ENCODE measurements at regions not wholly inside any gene's neighbourhood (a gene's known extent, or its start where the extent isn't known, plus 50 kb on each side); places are given as distances from the start of the nearest gene placed in this dataset.

DNA sequence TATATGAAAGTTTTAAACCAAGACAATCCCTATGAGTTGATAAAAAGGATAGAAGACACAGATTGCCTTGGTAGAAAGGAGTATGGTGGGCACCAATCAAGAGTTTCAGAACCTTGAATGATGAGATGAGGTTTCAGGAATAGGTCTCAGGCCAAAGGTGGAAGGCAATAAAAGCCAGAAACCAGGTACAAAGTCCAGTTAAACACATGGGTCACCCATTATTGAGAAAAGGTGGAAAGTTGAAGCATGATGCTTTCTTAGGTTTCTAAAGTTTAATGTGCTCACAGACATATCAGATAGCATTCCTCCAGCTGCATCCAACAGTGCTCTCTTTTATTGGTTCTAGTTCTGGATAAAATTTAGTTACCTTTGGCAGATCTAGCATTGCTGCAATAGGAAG, 950.8 kb upstream of the SOX9 start:
- BruUV-seq (replicated peaks) = no TSS peak
- Histone ChIP-seq H3K79me2 (ENCODE audit: control insufficient read depth, insufficient read depth, low read length) (no peaks in the 10 kb centered on the region), H3K27me3 (ENCODE audit: control insufficient read depth in 2 of 2, insufficient read depth in 2 of 2, low read length in 2 of 2) (no peaks in the 10 kb centered on the region), H3K9me3 (replicated peaks; ENCODE audit: control insufficient read depth, insufficient read depth, low read length) (no peaks in the 10 kb centered on the region), H3K27ac (ENCODE audit: insufficient read depth, low read depth, low read length) (no peak overlapping the region), H4K20me1 (replicated peaks; ENCODE audit: control insufficient read depth, extremely low read depth, insufficient read depth, low read length) (no peaks in the 10 kb centered on the region), H3K9ac (replicated peaks; ENCODE audit: extremely low read depth, insufficient read depth, low read length) (no peak overlapping the region), H3K4me3 (replicated peaks in 1 of 3; ENCODE audit: insufficient read depth in 1 of 3, low read depth in 1 of 3, low read length in 3 of 3) (no peak overlapping the region), H2AFZ (ENCODE audit: low read depth, low read length) (no peak overlapping the region), H3K36me3 (ENCODE audit: control insufficient read depth in 2 of 2, extremely low read depth in 1 of 2, insufficient read depth in 2 of 2, low read length in 2 of 2) (no peaks in the 10 kb centered on the region), H3K4me1 (ENCODE audit: control insufficient read depth, extremely low read depth, insufficient read depth, low read length) (no peaks in the 10 kb centered on the region), H3K9me1 (replicated peaks; ENCODE audit: control insufficient read depth, extremely low read depth, insufficient read depth, low read length) (no peaks in the 10 kb centered on the region), H3K4me2 (ENCODE audit: insufficient read depth, low read length) (no peak overlapping the region)
- no peak for TF ChIP-seq EZH2 (IDR thresholded peaks at IDR 0.05; ENCODE audit: borderline replicate concordance, low read depth, low read length, severe bottlenecking)
- no peak for TF ChIP-seq JUN (IDR thresholded peaks at IDR 0.05; ENCODE audit: borderline replicate concordance, insufficient read depth, insufficient read length, low read depth)
- TF ChIP-seq, protein P1, sequence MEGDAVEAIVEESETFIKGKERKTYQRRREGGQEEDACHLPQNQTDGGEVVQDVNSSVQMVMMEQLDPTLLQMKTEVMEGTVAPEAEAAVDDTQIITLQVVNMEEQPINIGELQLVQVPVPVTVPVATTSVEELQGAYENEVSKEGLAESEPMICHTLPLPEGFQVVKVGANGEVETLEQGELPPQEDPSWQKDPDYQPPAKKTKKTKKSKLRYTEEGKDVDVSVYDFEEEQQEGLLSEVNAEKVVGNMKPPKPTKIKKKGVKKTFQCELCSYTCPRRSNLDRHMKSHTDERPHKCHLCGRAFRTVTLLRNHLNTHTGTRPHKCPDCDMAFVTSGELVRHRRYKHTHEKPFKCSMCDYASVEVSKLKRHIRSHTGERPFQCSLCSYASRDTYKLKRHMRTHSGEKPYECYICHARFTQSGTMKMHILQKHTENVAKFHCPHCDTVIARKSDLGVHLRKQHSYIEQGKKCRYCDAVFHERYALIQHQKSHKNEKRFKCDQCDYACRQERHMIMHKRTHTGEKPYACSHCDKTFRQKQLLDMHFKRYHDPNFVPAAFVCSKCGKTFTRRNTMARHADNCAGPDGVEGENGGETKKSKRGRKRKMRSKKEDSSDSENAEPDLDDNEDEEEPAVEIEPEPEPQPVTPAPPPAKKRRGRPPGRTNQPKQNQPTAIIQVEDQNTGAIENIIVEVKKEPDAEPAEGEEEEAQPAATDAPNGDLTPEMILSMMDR (IDR thresholded peaks at IDR 0.05; ENCODE audit: extremely low read depth in 1 of 2, insufficient read depth in 1 of 2, low read depth in 1 of 2, low read length in 2 of 2) = no peak
- intact Hi-C loops (cut with micrococcal nuclease) (no loop called here), dilution Hi-C loops (cut with MboI; ENCODE audit: extremely low pct_ligation_motif_present, low sequenced_read_pairs) (no loop called here)
- no peak for DNase-seq (ENCODE audit: low read depth, low spot score)
- CTCF ChIA-PET = no interaction called here
- no peak for FAIRE-seq
- POLR2A ChIA-PET = no interaction called here

DNA sequence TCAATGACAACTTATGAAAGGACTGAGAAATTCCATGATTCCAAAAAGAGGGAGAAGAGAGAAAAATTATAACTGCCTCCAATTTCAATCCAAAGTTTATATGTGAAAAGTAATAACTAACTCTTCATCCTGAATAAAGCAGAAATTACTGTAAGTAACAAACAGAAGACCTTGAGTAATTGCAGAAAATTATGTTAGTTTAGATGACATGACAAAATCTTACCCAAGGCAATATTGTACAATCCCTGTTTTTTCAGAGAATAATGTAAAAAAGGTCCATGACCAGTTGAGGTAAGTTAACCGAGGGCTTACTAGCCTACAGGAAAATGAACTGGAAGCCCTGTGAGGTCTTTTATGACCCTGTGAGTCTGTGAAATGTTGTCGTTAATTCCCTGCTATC, 949.5 kb upstream of the SOX9 start:
- no peak for FAIRE-seq

More for the DNA sequence above, 949.5 kb upstream of the SOX9 start:
- H3K9ac ChIP-seq (replicated peaks; ENCODE audit: extremely low read depth, insufficient read depth, low read length) = no peak overlapping the region
- no peak overlapping the region for H3K4me2 ChIP-seq (ENCODE audit: insufficient read depth, low read length)
- BruUV-seq (replicated peaks) = no TSS peak
- H2AFZ ChIP-seq (ENCODE audit: low read depth, low read length) = no peak overlapping the region
- ChIA-PET POLR2A (no interaction called here), CTCF (no interaction called here)
- no peaks in the 10 kb centered on the region for H3K9me3 ChIP-seq (replicated peaks; ENCODE audit: control insufficient read depth, insufficient read depth, low read length)
- H3K36me3 ChIP-seq (ENCODE audit: control insufficient read depth in 2 of 2, extremely low read depth in 1 of 2, insufficient read depth in 2 of 2, low read length in 2 of 2) = no peaks in the 10 kb centered on the region
- TF ChIP-seq FOS (IDR thresholded peaks at IDR 0.05; ENCODE audit: borderline replicate concordance, insufficient read depth, low read length) (no peak), POLR2AphosphoS5 (IDR thresholded peaks at IDR 0.05; ENCODE audit: insufficient read depth, low read depth, low read length) (no peak), POLR2A (IDR thresholded peaks at IDR 0.05; ENCODE audit: low read depth, low read length) (no peak), GATA2 (IDR thresholded peaks at IDR 0.05; ENCODE audit: insufficient read depth, insufficient read length, low read depth, low read length) (no peak)
- TF ChIP-seq, protein P2, sequence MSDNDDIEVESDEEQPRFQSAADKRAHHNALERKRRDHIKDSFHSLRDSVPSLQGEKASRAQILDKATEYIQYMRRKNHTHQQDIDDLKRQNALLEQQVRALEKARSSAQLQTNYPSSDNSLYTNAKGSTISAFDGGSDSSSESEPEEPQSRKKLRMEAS (IDR thresholded peaks at IDR 0.05; ENCODE audit: insufficient read depth, insufficient read length) = no peak
- no peak for DNase-seq (ENCODE audit: low read depth, low spot score)
- H3K27me3 ChIP-seq (ENCODE audit: control insufficient read depth in 2 of 2, insufficient read depth in 2 of 2, low read length in 2 of 2) = no peaks in the 10 kb centered on the region
- dilution Hi-C loops (cut with MboI; ENCODE audit: extremely low pct_ligation_motif_present, low sequenced_read_pairs) = no loop called here
- H3K9me1 ChIP-seq (replicated peaks; ENCODE audit: control insufficient read depth, extremely low read depth, insufficient read depth, low read length) = no peaks in the 10 kb centered on the region
- H3K4me1 ChIP-seq (ENCODE audit: control insufficient read depth, extremely low read depth, insufficient read depth, low read length) = no peaks in the 10 kb centered on the region
- no peaks in the 10 kb centered on the region for H4K20me1 ChIP-seq (replicated peaks; ENCODE audit: control insufficient read depth, extremely low read depth, insufficient read depth, low read length)
- no peak overlapping the region for H3K4me3 ChIP-seq (replicated peaks in 1 of 3; ENCODE audit: insufficient read depth in 1 of 3, low read depth in 1 of 3, low read length in 3 of 3)
- intact Hi-C loops (cut with micrococcal nuclease) = no loop called here
- H3K79me2 ChIP-seq (ENCODE audit: control insufficient read depth, insufficient read depth, low read length) = no peaks in the 10 kb centered on the region
- H3K27ac ChIP-seq (ENCODE audit: insufficient read depth, low read depth, low read length) = no peak overlapping the region

Data from endothelial cell of umbilical vein (primary cell).